HUDEP-2 (cell line): ENCODE measurements at regions not wholly inside any gene's neighbourhood (a gene's known extent, or its start where the extent isn't known, plus 50 kb on each side); places are given as distances from the start of the nearest gene placed in this dataset.
"Not testable (repeated sequence)": the region's sequence is repeated elsewhere in the genome, so short reads cannot be mapped to it uniquely, and the experiment has no call there.

ENCODE experiments used
- DNase-seq, 76 experiments: peaks; one replicate each; lab custom pipeline; 2025; ENCODE audit not compliant: unreplicated experiment in 76 of 76; lab: John Stamatoyannopoulos, UW

DNA sequence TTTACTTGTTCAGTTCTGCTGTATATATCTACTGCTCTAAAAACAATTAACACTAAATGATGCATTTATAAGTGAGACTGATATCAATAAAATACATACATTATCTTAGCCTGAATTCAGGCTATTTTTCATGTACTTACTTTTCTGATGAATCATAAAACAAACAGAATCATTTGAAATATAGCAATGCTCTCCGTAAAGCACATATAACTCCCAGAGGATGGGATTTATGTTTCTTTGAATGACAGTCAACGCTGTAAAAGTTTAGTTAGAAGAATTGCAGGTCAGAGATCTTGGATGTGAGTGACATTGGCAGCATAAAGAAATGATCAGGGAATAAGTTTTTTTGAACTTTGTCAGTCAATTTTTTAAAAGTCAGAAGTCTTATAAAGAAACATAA, 740.2 kb upstream of the NOVA1 start:
- DNase-seq = no peak

DNA sequence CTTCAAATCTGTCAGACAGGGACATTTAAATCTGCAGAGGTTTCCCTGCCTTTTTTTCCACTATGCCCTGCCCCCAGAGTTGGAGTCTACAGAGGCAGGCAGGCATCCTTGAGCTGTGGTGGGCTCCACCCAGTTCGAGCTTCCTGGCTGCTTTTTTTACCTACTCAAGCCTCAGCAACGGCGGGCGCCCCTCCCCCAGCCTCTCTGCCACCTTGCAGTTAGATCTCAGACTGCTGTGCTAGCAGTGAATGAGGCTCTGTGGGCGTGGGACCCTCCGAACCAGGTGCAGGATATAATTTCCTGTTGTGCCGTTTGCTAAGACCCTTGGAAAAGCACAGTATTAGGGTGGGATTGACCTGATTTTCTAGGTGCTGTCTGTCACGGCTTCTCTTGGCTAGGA, 765.2 kb upstream of the NOVA1 start:
- not testable (repeated sequence) for DNase-seq

DNA sequence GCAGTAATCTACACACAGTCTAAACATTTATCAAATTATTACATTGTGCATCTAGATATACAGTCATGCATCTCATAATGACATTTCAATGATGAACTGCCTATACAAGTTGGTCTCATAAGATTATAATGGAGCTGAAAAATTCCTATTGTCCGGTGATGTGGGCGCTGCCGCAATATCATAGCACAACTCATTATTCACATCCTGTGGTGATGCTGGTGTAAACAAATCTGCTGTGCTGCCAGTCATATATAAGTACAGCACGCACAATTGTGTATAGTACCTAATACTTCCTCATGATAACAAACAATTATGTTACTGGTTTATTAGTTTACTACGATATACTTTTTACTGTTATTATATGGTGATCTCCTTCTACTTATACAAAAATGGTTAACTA, 768.8 kb upstream of the NOVA1 start:
- no peak for DNase-seq

DNA sequence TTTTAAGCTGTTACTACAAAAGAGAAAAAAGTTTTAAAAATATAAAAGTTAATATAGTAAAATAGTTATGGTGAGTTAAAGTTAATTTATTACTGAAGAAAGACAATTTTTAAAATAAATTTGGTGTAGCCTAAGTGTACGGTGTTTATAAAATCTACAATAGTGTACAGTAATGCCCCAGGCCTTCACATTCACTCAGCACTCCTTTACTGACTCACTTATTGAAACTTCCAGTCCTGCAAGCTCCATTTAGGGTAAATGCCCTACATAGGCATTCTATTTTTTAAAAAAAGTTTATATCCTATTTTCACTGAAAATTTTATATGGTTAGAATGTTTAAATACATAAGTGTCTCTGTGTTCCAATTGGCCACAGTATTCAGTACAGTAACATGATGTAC, 769.5 kb upstream of the NOVA1 start:
- DNase-seq = no peak

DNA sequence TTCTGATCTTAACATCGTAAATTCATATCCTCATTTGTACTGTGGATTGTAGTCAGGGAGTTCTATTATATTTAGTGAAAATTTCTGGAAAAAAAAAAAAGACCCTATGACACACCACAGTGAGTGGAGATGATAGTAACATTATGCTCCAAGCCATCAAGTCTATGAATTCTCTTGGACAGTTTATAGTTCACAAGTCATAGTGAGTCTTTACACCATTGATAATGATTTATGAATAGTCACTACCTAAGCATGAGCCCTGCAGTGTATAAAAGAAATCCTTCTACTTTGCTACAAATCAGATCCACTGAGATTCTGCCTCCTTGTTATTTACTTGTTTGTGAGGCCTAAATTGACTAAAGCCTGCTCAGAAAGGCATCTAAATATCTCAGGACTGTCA, 772.2 kb upstream of the NOVA1 start:
- DNase-seq = no peak

DNA sequence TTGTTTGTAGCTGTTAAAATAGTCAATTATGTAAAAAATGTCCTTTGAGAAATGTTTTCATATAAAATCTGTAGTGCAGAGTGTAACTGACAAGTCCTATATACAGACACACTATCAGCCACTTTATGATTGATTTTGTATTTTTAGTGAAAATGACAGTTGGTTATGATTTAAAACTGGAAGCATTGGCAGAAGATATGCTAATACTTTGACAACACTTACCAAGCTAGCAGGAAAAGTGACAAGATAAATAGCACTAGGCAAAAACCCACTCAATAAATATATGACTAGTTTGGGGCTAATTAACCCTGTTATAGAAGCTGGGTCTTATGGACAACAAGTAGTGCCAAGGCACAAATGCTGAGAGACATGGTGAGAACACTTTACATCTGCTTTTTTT, 772.9 kb upstream of the NOVA1 start:
- DNase-seq = no peak

DNA sequence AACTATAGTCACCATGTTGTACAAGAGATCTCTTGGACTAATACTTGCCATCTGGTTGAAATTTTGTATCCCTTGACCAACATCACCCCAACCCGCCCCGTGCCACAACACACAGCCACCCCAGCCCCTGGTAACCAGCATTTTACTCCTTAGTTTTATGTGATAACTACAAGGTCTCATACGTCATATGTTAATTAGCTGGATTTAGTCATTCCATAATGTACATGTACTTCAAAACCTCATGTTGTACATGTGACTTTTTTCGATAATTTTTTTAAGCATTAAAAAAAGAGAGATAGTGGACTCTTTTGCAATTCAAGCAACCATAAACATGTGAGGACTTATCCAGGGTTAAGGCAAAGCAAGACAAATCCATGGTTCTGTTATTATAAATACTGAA, 773.4 kb upstream of the NOVA1 start:
- DNase-seq = no peak

DNA sequence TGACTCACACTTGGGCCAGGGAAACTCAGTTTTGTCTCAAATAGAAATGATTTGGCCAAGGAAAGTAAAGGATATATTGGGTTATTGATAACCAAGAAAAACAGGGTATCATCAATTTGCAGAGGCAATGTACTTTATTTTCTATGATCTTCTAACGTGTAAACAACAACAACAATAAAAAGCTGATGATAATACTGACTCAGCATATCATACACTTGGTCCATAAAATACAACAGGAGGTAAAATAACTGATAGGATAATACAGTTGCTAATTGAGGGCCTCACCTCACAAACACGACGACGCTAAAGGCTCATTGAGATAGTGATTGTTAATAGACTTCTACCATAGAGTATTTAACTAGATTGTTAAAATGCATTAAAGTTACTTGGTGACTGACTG, 774.0 kb upstream of the NOVA1 start:
- DNase-seq = no peak

DNA sequence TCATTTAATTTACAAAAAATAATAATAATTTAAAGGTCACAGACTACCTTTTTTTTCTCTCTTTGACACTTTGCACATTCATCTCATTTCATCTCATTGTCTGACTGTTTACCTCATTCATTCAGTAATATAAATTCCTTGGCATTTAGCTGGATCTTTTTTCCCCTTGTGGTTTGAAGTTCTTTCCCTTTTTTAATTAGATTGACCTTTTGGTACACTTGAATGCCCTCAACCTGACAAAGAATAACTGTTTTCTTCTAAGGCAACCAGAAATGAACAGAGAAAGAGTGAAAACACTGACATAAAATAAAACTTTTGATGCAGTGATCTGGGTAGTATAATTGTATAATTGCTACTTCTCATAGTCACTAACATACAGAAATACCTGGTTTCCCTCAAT, 774.9 kb upstream of the NOVA1 start:
- DNase-seq = no peak

DNA sequence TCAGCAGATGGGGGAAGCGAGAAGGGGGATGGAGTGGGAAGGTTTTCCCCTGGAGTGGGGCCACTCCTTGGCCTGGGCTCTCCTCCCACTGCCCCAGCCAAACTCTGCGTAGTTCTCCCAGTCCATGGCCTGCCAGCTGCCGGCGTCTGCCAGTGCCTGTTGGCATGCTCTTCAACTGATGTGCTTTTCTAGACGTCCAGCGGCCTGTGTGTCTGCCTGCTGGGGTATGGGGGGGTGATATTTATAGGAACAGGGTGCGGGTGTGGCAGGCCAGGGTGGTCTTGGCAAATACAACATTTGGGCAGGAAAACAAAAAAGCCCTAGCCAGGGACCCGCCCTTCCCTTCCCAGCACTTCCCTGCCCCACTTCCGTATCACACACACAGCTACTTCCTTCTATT, 786.3 kb upstream of the NOVA1 start:
- no peak for DNase-seq

DNA sequence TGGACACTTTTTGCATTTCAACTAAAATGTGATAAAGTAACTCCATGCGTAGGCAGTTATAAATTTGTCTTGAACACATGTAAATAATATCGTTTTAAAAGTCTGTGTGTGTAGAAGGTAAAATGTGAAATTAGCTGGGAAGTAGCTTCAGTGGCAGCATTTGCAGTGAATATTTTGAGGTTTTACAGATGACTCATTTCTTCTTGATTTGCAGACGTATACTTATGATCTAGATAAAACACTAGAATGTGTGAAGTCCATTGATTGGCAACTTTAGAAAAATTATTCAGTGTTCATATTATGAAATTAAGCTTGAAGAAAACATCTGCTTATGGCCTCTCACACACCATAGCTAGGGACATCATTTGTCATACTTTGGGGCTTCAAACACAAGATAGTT, 788.6 kb upstream of the NOVA1 start:
- DNase-seq = no peak

DNA sequence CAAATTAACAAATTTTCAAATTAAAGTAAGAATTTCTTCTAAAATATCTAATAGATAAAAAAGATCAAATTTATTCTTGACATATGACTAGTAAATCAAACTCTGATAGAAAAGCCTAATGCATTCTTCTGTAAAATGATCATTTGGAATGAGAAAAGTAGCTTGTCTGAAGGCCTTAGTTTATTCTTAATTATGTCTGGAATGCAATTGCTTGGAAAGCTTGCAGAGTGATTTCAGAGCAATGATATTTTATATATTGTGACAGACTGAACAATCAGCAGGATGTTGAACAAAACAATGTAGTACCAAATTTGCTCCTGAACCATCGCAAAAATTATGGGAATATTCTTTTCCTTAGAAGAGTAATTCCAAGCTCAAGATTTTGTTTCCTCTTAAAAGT, 789.6 kb upstream of the NOVA1 start:
- DNase-seq = no peak

DNA sequence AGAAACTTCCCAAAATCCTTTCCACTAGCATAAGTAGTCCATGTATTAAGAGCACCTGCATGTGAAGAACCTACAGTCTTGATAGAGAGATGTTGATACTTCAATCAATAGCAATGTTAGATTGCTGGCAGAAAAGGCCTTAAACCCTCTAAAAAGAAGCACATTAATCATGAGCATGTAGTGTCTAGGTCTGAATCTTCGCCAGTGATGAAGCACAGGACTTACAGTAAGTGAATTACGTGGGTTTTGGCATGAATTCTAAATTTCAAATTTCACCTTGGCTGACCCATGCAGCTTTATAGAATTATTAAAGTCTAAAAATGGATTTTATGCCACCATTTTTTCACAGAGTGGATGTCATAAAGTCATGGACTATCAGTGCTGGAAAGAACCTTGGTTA, 791.6 kb upstream of the NOVA1 start:
- DNase-seq = no peak

DNA sequence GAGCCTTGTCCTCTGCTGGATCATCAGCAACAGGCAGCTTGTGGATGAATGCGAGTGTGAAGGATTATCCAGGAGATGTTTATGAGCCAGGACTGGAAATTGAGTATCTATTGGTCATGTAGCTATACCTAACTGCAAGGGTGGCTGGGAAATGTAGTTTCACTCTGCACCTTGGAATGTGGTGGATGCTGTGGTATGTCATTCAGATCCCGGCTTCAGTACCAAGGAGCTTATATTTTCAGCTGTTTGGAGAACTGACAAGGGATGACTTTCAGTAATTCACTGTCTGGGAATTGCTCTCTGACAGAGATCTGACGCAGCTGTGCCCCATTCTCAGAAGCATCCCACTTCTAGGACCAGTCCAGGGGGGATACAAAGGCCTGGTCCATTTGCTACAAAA, 792.3 kb upstream of the NOVA1 start:
- no peak for DNase-seq

DNA sequence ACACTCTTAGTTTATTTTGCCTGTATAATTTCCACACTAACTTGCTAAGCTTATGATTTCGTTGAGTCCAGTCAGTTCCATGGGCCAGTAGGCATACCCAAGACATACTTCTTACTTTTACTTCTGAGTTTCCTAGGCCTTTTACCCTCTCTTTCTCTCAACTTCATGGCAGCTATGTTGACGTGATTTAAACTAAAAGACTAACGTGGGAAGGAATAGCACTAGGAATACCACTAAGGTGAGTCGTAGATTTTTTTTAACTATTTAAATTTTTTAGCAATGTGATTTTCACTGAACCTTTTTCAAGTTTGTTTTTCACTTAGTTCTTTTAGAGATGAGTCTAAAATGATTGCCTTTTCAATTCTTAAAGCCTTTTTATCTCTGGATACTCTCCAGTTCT, 793.5 kb upstream of the NOVA1 start:
- DNase-seq = no peak

DNA sequence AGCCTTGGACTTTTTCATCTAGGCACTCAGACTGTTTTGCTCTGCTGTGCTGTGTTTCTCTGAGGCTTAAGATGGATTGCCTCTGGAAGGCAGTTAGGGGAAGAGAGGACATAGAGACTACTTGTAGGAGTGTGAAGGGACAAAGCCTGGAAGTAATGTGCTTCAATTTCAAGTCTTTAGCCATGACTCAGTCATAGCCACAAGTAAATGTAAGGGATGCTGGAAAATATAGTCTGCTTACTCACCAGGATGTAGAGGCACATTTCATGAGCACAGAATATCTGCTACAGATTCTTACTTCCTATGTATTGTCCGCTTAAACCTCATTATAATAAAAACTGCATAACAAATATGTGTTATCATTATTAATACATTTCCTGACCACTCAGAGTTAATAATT, 794.3 kb upstream of the NOVA1 start:
- no peak for DNase-seq

DNA sequence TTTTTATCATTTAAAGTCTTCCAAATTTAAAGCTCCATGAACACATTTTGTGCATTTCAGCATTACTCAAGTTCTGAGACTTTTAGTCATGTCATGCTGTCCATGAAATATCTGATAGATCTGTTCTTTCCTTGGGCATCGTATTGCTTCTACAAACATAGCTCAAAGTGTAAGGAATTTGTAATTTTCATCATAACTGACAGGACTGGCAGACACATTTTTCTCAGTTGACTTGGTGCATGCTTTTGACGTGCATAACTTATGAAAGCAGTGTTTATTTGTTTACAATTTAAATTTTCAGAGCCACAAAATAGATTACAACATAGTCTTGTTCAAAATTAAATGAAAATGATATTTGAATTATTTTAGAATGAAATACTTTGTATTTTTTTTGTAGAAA, 812.1 kb upstream of the NOVA1 start:
- no peak for DNase-seq

DNA sequence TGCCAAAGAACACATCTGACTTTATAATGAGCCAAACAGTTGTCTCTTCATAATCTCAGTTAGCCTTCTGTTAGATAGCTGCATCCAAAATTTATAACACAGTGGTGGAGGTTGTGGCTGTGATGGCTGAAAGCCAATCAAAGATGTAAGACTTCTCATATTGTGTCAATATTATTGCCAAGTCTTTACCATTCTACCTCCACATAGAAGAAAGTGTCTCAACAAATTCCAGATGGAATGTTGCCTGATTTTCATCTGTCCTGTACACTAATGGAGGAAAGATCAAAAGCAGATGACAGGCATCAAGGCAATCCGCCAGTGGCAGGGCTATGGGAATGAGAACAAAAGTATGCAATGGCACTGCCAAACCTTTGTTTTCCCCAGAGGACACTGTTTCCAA, 813.1 kb upstream of the NOVA1 start:
- DNase-seq = no peak

DNA sequence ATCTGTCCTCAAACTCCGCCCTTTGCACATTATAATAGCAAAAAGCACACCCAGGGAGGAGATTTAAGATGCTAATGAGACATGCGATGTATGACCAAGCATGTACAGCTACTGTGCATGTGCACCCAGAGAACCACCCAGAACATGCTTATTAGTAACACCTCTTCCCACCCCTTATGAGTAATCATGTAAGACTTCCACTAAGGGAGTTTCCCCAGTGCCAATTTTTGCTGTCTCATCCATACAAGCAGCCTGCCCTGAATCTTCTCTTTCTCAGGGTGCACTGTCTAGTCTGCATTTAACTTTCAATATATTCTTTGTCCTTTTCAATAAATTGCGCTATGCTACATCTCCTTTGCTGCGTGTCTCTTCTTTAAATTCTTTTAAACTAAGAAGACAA, 830.0 kb upstream of the NOVA1 start:
- no peak for DNase-seq

DNA sequence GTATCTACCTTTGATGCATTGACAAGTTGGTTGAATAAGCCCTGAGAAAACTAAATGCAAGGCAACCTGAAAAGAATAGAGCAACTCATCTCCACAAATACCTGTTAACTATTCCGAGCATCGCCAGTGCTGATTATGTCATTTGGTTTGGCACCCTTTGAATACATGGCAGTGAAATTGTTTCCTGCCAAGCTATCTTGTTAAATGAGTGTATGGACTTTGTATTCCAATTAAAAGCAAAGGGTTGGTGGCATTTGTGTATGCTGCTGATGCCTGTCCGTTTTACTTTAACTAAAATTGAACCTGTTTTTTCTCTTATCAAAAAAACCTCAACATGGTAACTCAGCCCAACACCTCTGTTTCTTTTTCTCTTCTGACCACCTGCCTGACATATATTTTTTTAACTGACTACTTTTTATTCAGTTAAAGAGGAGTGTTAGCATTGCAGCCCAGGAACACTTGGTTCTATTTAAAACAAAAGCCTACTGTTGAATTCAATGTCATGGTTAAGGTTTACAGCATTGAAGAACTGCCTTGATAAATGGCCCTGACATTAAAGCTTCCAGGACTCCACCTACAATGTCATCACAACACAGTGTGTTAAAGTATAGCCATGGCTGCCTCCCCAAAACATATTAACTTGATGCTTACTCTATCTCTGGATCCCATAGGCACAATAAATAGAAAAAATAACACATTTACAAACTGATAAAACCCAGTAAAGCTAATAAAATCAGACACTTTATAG, 838.3 kb upstream of the NOVA1 start:
- DNase-seq = no peak

DNA sequence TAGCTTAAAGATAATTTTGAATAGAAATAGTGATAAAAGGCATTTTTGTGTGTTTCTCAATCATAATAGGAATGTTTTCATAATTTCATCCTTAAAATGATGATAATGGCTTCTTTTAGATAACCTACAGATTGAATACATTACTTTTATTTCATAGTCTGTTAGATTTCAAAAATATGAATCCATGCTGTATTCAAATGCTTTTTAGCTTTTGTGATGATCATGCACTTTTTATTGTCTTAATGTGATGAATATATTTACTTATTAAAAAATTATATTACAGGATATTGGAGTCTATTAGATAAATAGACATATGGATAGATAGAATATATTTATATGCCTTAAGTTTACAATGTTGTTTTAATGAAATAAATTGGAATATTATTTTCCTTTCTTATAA, 886.8 kb upstream of the NOVA1 start:
- DNase-seq = no peak

DNA sequence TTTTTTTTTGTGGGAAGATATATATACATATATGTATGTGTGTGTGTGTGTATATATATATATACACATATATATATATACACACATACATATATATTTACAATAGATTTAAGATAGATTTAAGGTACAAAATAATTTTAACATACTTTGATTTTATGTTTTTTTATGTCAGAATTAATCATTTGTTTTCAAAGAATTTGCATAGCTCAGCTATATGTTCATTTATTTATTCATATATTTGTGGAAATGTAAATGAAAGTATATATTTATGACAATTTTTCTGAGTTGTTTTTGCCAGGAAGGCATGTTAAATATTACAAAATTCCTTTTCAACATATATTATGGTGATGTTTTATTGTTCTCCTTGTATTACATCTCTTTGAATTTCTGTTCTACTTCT, 887.4 kb upstream of the NOVA1 start:
- DNase-seq = no peak

DNA sequence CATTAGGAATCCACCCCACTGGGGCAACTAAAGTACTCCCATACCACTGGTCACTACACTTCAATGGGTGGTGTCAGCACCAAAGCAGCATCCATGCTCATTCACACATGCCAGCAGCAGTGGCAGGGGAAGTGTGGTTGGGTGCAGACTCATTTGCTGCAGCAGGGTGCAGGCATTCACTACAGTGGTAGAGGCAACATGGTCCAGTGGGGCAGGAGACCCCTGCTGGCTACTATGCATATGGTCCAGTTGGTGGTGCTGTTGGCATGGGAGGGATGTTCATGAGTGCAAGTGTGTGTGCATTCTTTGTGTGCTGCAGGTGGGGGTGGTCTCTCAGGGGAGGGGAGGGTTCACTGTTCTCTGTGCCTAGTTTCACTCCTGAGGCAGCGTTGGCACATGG, 908.4 kb upstream of the NOVA1 start:
- no peak for DNase-seq
